Effector memory CD8-positive, alpha-beta T cell (primary cell): ENCODE measurements at regions not wholly inside any gene's neighbourhood (a gene's known extent, or its start where the extent isn't known, plus 50 kb on each side); places are given as distances from the start of the nearest gene placed in this dataset.
"Not testable (repeated sequence)": the region's sequence is repeated elsewhere in the genome, so short reads cannot be mapped to it uniquely, and the experiment has no call there.

Experiments
- ATAC-seq: fragments of 150-1000 bp; cut with Tn5 transposase; replicated peaks from 2 replicates; pipeline ENCODE4 v1.10.0; 2021; ENCODE audit warnings: mild to moderate bottlenecking, moderate library complexity
- DNase-seq, 3 experiments: peaks; one replicate each; pipeline ENCODE4 v3.0.0; 2021
- H3K27ac Mint-ChIP-seq, 2 donors: one replicate each; pipeline ENCODE4 v1.8.0; 2022; ENCODE audit warnings: mild to moderate bottlenecking in 2 of 2, mixed read lengths in 2 of 2, moderate library complexity in 2 of 2
- H3K27me3 Mint-ChIP-seq, 2 donors: one replicate each; pipeline ENCODE4 v1.8.0; 2022; ENCODE audit warnings: mixed read lengths in 2 of 2
- H3K36me3 Mint-ChIP-seq: one replicate; pipeline ENCODE4 v1.8.0; 2022; ENCODE audit warnings: mild to moderate bottlenecking, moderate library complexity, mixed read lengths; ENCODE audit not compliant: insufficient read depth
- H3K4me1 Mint-ChIP-seq, 2 donors: one replicate each; pipeline ENCODE4 v1.8.0; 2022; ENCODE audit warnings: low read depth in 2 of 2, mixed read lengths in 2 of 2
- H3K4me3 Mint-ChIP-seq, 2 donors: one replicate each; pipeline ENCODE4 v1.8.0; 2022; ENCODE audit warnings: mild to moderate bottlenecking in 2 of 2, mixed read lengths in 2 of 2, moderate library complexity in 2 of 2
- H3K9me3 Mint-ChIP-seq, 2 donors: one replicate each; pipeline ENCODE4 v1.8.0; 2022; ENCODE audit warnings: mixed read lengths in 2 of 2

DNA sequence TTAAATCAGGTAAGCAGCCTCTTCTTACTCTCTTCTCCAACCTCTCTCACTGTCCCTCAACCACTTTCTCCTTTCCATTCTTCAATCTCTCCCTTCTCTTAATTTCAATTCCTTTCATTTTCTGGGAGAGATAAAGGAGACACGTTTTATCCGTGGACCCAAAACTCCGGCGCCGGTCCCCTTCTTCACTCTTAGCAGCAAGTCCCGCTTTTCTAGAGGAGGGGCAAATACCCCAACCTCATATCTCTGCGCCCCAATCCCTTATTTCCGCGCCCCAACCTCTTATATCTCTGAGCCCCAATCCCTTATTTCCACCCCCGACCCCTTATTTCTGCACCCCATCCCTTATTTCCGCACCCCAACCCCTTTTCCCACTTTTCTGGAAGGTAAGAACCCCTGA is 691.6 kb downstream of the EFNA5 start:
- H3K36me3 Mint-ChIP-seq, ATAC-seq, H3K9me3 Mint-ChIP-seq, H3K4me3 Mint-ChIP-seq, H3K27ac Mint-ChIP-seq, DNase-seq, H3K4me1 Mint-ChIP-seq: not testable (repeated sequence)
- H3K27me3 Mint-ChIP-seq, result peaks cover 29 to 36% of the 10 kb centered on the region in 2 donors

GRCh38 chr5:106978582-106979165 is 692.1 kb downstream of the EFNA5 start:
- not testable (repeated sequence) for DNase-seq, H3K36me3 Mint-ChIP-seq, H3K27ac Mint-ChIP-seq, H3K4me1 Mint-ChIP-seq, ATAC-seq, H3K9me3 Mint-ChIP-seq, H3K4me3 Mint-ChIP-seq
- H3K27me3 Mint-ChIP-seq, result peaks cover 29 to 31% of the 10 kb centered on the region in 2 donors

DNA sequence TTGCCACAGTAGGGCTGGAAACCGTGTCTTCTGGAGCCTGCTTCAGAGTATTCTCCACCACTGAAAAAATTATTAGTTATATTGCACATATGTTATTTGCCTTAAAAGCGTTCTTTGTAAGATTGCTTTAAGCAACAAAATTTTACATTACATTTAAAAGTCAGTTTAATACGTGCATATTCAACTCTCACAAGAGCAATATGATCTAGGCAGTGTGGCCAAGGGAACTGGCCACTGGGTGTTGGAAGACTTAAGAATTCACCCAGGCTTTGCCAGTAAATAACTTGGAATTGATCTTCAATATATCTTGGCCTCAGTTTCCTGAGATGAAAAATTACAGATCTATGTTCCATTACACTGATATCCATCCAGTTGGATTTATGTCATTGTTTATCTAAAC is 694.4 kb downstream of the EFNA5 start:
- no peaks in the 10 kb centered on the region for H3K4me1 Mint-ChIP-seq
- H3K27ac Mint-ChIP-seq, result no peak overlapping the region
- DNase-seq (no peak), ATAC-seq (no peak)
- no peak overlapping the region for H3K4me3 Mint-ChIP-seq
- peaks cover 29 to 30% of the 10 kb centered on the region in 2 donors for H3K27me3 Mint-ChIP-seq
- H3K36me3 Mint-ChIP-seq, result no peaks in the 10 kb centered on the region
- H3K9me3 Mint-ChIP-seq, result no peaks in the 10 kb centered on the region

- Mint-ChIP-seq H3K4me1 (no peaks in the 10 kb centered on the region), H3K9me3 (no peaks in the 10 kb centered on the region), H3K36me3 (no peaks in the 10 kb centered on the region)
Observed at GRCh38 chr5:106974272-106974671, 696.5 kb downstream of the EFNA5 start.

DNA sequence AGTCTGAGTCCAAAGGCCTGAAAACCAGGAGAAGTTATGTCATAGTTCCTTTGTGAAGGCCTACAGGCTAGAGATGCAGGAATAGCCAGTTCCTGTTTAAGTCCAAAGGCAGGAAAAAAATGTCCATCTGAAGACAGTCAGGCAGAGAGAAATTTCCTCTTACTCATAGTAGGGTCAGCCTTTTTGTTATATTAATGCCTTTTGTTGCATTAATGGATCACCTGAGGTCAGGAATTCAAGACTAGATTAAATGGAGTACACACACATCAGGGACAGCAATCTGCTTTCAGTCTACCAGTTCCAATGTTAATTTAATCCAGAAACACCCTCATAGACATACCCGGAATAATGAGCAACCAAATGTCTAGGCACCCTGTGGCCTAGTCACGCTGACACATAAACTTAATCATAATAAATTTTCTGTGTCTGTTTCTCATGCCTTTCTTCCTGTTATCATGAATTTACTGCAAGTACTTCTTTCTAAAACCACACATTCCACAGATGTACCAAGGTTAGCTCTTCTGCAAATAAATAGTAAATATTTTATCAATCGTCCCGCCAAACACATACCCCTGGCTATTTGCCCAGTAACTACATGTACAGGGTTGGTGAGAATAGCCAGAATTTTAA is 703.9 kb downstream of the EFNA5 start:
- Mint-ChIP-seq H3K27me3 (peaks cover 0 to 23% of the 10 kb centered on the region in 2 donors), H3K27ac (no peak overlapping the region), H3K9me3 (no peaks in the 10 kb centered on the region), H3K4me3 (no peak overlapping the region), H3K36me3 (no peaks in the 10 kb centered on the region), H3K4me1 (no peaks in the 10 kb centered on the region)
- no peak for ATAC-seq
- DNase-seq, result no peak

More at GRCh38 chr5:106974272-106974671, 696.5 kb downstream of the EFNA5 start:
- H3K27ac Mint-ChIP-seq, result no peak overlapping the region
- no peak for DNase-seq
- no peak overlapping the region for H3K4me3 Mint-ChIP-seq
- ATAC-seq, result no peak
- H3K27me3 Mint-ChIP-seq, result peaks cover 8 to 9% of the 10 kb centered on the region in 2 donors

- no peak overlapping the region for H3K27ac Mint-ChIP-seq
- H3K4me1 Mint-ChIP-seq, result no peaks in the 10 kb centered on the region
- H3K4me3 Mint-ChIP-seq, result no peak overlapping the region
- no peaks in the 10 kb centered on the region for H3K36me3 Mint-ChIP-seq
- no peak for ATAC-seq
- peaks cover 0 to 24% of the 10 kb centered on the region in 2 donors for H3K27me3 Mint-ChIP-seq
- no peaks in the 10 kb centered on the region for H3K9me3 Mint-ChIP-seq
- no peak for DNase-seq
Observed at GRCh38 chr5:106964132-106964531, 706.6 kb downstream of the EFNA5 start.

- no peak overlapping the region for H3K27ac Mint-ChIP-seq
- ATAC-seq, result no peak
Observed at GRCh38 chr5:106963630-106964029, 707.1 kb downstream of the EFNA5 start.

GRCh38 chr5:106962464-106963230 is 708.1 kb downstream of the EFNA5 start:
- Mint-ChIP-seq H3K27me3 (peaks cover 0 to 18% of the 10 kb centered on the region in 2 donors), H3K4me1 (no peaks in the 10 kb centered on the region), H3K9me3 (no peaks in the 10 kb centered on the region), H3K4me3 (no peak overlapping the region), H3K27ac (no peak overlapping the region), H3K36me3 (no peaks in the 10 kb centered on the region)
- DNase-seq (no peak), ATAC-seq (no peak)

More at GRCh38 chr5:106963630-106964029, 707.1 kb downstream of the EFNA5 start:
- no peak for DNase-seq
- peaks cover 0 to 23% of the 10 kb centered on the region in 2 donors for H3K27me3 Mint-ChIP-seq
- no peaks in the 10 kb centered on the region for H3K36me3 Mint-ChIP-seq
- no peak overlapping the region for H3K4me3 Mint-ChIP-seq
- no peaks in the 10 kb centered on the region for H3K4me1 Mint-ChIP-seq
- H3K9me3 Mint-ChIP-seq, result no peaks in the 10 kb centered on the region

DNA sequence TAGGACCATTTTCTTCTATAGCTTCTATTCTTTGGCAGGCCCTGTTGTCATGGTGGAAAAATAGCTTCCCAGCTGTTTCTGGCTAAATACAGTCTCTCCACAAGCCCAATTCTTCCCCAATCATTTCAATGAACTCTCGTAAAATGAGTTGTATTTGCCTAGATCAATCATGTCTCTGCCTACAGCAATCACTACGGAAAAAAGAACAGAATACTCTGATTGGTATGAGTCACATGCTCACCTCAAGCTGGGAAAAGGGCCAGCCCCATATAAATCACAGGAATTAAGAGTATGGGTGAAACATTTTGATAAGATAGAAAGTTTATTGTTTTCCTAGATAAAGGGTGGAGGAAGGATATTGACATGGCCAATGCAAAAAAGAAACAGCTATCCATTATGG is 711.4 kb downstream of the EFNA5 start:
- H3K27me3 Mint-ChIP-seq, result peaks cover 0 to 19% of the 10 kb centered on the region in 2 donors
- H3K36me3 Mint-ChIP-seq, result no peaks in the 10 kb centered on the region
- DNase-seq (no peak), ATAC-seq (no peak)
- no peak overlapping the region for H3K27ac Mint-ChIP-seq
- H3K4me1 Mint-ChIP-seq, result no peaks in the 10 kb centered on the region
- no peak overlapping the region for H3K4me3 Mint-ChIP-seq
- H3K9me3 Mint-ChIP-seq, result no peaks in the 10 kb centered on the region

GRCh38 chr5:106957336-106957735 is 713.4 kb downstream of the EFNA5 start:
- H3K4me1 Mint-ChIP-seq, result no peaks in the 10 kb centered on the region
- H3K4me3 Mint-ChIP-seq, result no peak overlapping the region
- DNase-seq (no peak), ATAC-seq (no peak)
- no peak overlapping the region for H3K27ac Mint-ChIP-seq
- no peaks in the 10 kb centered on the region for H3K36me3 Mint-ChIP-seq
- no peaks in the 10 kb centered on the region for H3K9me3 Mint-ChIP-seq
- peaks cover 0 to 14% of the 10 kb centered on the region in 2 donors for H3K27me3 Mint-ChIP-seq

DNA sequence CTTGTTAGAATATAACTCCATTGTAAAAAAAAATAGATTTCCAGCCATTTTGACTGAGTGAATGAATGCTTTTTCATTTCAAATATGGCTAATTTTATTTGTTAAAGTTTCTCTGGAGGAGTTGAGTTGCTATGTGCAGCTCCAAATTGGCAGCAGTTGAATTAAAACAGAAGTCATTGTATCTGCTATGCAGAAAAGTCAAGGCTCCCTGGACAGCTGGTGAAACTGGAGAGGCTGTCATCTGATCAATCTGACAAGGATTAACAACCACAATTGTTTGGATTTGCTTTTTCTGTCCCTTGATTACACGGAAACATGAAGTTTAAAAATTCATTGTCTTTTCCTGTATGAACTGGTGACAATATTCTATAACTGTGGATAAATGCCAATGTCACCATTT is 713.9 kb downstream of the EFNA5 start:
- Mint-ChIP-seq H3K27me3 (peaks cover 0 to 10% of the 10 kb centered on the region in 2 donors), H3K4me3 (no peak overlapping the region), H3K4me1 (no peaks in the 10 kb centered on the region), H3K36me3 (no peaks in the 10 kb centered on the region), H3K9me3 (no peaks in the 10 kb centered on the region), H3K27ac (no peak overlapping the region)
- ATAC-seq (no peak), DNase-seq (no peak)

- Mint-ChIP-seq H3K9me3 (no peaks in the 10 kb centered on the region), H3K27ac (no peak overlapping the region), H3K36me3 (no peaks in the 10 kb centered on the region), H3K27me3 (peaks cover 0 to 13% of the 10 kb centered on the region in 2 donors), H3K4me1 (no peaks in the 10 kb centered on the region), H3K4me3 (no peak overlapping the region)
- ATAC-seq (no peak), DNase-seq (no peak)
Observed at GRCh38 chr5:106956187-106956586, 714.5 kb downstream of the EFNA5 start.

DNA sequence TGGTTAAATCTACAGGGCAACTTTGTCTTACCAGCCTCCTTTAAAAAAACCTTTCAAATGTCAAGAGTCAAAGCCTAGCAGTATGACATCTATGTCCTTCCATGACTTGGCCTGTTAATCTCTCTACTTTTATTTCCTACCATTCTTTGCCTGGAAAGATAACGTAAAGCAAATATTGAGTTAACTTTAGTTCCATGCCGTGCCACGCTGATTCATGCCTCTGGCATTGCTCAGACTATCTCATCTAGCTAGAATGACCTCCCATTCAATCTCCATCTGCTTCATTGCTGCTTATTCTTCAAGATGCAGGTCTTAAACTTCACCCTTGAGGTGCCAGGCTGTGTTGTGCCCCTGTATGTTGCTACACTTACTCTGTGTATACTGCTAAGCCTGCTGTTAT is 729.8 kb downstream of the EFNA5 start:
- Mint-ChIP-seq H3K9me3 (peaks cover 0 to 14% of the 10 kb centered on the region in 2 donors), H3K27ac (no peak overlapping the region)
- DNase-seq, result no peak

More for the DNA sequence above, 729.8 kb downstream of the EFNA5 start:
- Mint-ChIP-seq H3K36me3 (no peaks in the 10 kb centered on the region), H3K4me3 (no peak overlapping the region), H3K27me3 (peaks cover 0 to 3% of the 10 kb centered on the region in 2 donors), H3K4me1 (no peaks in the 10 kb centered on the region)
- no peak for ATAC-seq
